Adrenal gland (tissue), 5 donors: ENCODE measurements at regions not wholly inside any gene's neighbourhood (a gene's known extent, or its start where the extent isn't known, plus 50 kb on each side); places are given as distances from the start of the nearest gene placed in this dataset.

Experiments
- CTCF ChIP-seq, 6 experiments: fragments of 450-650 bp in 4 of 6; fragments of 200-600 bp in 2 of 6; sonication (generic) in 1 of 6; IDR thresholded peaks; 1 replicate in 5 of 6; 2 replicates in 1 of 6; pipeline versions ENCODE4 v1.5.1 to v1.8.0; 2016 to 2021; ENCODE audit warnings: antibody characterized with exemption in 6 of 6, mild to moderate bottlenecking in 2 of 6, moderate library complexity in 1 of 6
- POLR2A ChIP-seq, 2 donors: fragments of 450-650 bp; IDR thresholded peaks; one replicate each; pipeline ENCODE4 v1.6.1; 2017; ENCODE audit warnings: antibody characterized with exemption in 2 of 2, mild to moderate bottlenecking in 2 of 2, moderate library complexity in 1 of 2
- donor health status: DM: no; HTN: no; CAD: no.

- no peak for TF ChIP-seq CTCF (IDR thresholded peaks at IDR 0.05)
- TF ChIP-seq POLR2A (IDR thresholded peaks at IDR 0.05), result no peak
Measured at GRCh38 chr2:128489526-128490273, 171.0 kb upstream of the HS6ST1 start.
